GM18870 (cell line): ENCODE measurements at regions not wholly inside any gene's neighbourhood (a gene's known extent, or its start where the extent isn't known, plus 50 kb on each side); places are given as distances from the start of the nearest gene placed in this dataset.

Source experiments
- ATAC-seq: cut with Tn5 transposase; IDR thresholded peaks from one replicate; pipeline ENCODE4 v1.9.1; 2021; ENCODE audit warnings: moderate library complexity; ENCODE audit not compliant: unreplicated experiment

DNA sequence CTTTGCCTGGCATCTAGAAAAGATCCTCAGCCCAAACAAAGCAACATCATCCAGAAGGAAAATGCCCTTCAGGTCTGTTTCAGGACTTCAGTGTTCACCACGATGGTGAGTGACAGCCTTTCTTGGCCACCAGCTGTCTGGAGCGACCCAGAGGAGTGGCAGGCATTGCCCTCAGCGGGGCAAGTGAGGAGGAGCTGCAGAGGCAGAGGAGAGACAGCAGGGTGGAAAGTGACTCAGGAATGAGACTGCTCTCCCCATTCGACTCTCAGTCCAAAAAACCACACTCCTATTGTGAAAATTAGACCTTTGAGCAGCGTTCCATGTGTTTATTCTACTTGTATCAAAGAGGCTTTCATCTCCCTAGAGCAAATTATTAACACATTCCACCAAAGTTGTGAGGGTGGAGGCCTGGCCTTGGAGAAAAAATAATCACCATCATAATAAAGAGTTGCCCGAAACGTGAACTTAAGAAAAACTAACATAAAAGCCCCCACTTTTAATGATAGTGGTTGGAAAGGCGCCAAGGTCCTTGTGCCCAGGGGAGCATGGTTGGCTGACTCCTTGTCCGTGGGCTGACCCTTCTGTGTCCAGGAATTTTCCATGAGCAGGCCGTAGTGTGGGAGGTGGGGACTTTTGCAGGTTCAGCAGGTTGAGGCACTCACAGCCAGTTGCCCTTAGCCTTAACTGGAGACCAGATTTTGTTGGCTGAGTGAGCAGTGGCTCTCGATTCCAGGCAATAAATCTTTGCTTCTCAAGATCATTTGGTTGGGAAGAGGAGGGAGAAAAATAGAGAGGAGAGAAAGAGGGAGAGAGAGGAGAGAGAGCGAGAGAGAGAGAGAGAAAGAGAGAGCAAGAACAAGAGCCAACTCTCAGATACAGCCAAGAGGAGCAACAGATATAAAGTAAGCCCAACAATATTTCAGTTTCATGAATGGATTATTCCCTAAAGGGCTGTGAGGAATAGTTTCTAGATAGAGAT lies 125.9 kb upstream of the ANKRD55 start:
- ATAC-seq, result no peak

DNA sequence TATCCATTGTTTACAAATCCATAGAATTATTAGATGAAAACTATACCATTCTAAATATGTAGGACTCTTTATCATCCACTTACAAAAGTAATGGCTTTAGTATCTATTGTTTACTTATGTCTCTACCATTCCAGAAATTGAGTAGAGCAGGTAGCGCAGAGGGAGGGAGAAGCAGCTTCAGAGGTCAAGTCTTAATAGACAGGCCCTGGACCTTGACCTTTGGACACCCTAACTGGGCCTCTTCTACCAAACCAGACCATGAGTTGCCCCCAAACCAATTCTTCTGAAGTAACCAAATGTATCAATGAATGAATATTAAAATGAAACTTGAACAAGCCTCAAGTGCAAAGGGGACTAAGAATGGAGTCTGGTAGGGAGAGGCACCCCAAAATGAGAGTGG lies 124.9 kb upstream of the ANKRD55 start:
- ATAC-seq, result no peak

DNA sequence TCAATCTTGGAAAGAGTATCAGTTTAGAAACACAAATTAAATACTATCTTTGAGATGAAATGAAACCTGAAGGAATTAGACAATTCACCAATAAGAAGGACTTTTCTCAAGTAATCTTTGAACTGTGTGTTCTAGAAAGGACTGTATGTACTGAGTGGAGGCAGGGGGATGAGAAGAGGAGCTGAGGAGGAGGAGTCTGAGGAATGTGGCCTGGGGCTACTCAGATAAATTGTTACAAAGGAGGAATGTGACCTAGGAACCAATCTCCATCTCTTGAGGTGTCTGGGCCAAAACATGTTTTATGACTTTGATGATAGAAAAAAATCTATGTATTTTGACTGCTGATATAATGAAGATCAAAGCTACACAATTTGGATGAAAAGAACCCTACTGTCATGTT lies 124.3 kb upstream of the ANKRD55 start:
- ATAC-seq, result no peak

DNA sequence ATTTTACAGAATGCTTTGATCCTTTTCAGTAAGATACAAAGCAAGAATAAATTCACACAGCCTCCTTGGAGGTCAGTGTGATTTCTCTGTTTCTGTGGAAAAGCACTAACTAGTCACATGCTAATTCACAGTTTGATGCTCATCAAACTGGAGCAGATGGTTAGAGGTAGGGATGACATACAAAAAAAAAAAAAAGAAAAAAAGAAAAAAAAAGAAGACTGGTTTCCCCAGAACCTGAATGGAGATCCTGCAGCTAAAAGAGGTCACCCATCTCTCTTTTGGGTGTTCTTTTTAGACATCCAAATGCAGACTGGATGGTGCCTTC lies 123.7 kb upstream of the ANKRD55 start:
- ATAC-seq, result no peak

DNA sequence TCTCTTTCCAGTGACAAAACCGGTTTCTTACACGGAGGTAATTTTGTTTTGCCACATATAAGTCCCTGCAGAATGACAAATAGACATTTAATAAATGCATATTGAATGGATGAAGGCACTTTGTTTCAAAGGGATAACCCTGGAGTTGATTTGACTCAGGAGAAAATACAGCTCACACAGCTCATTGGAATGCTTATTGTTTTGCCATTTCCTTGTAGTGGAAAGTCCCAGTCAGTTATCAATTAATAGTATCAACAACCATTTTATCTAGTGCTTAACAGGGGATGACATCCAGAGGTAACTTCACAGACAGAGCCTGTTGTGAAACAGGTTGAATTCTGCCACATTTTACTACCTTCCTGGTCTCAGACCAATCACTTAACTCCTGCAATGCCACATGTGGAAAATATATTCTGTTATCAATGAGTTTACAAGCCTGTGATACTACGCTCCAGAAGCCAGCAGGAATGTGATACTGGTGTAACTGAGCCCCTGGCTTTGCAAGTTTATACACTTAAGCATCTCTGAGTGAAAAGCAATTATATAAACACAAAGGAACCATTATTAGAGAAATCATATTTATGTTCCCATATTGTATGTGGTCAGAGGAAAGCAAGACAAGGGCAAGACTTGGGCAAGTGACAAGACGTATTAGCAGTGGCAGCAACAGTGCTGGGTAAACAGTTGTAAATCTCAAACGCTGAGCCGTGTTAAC lies 123.1 kb upstream of the ANKRD55 start:
- ATAC-seq, result no peak

DNA sequence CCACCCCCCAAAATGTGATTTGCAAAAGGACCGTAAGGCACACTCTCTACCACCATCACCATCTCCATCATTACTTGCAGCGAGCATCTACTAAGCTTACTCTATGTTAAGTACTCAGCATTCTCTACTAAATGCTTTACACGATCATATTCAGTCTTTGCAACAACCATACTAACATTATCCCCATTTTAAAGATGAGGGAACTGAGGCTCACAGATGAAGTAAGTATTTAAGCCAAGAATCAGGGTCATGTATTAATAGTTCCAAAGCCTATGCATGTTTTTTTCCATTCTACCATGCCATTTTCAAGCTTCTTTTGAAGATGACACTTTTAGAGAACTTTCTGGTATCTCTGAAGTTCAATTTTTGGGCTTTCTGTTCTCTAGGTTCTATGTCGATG lies 121.7 kb upstream of the ANKRD55 start:
- no peak for ATAC-seq

DNA sequence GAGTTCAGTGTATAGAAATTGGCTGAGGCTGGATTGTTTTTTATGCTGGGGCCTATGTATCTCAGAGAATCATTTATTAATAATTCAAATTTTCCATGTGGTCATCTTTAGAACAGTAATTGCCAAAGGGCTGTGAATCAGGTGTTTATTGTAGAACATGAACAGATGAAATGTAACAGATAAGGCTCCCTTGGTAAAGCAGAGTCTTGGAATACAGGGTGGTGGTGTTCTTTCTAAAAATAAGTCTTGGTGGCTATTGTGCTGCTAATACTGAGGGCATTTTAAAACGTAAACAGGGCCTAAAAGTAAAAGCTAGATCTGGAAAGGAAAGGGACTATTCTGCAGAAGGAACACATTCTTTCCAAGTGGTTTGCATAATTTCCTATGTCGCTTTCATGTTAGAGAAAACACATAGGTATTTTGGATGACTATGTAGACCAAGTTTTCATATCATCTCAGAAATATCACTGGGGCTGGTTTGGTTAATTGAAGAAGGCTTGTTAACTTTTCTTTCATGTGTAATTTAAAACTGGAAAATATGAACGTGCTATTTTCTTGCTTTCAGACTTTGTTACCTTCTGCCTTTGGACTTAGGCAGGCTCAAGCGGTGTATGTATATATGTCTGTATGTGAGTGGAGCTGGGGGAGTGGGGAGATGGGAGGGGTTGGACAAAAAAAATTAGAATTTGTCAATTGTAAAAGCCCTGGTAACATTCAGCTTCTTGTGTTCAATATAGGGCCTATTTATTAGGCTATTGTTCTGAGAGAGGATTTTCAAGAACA lies 119.9 kb upstream of the ANKRD55 start:
- no peak for ATAC-seq

DNA sequence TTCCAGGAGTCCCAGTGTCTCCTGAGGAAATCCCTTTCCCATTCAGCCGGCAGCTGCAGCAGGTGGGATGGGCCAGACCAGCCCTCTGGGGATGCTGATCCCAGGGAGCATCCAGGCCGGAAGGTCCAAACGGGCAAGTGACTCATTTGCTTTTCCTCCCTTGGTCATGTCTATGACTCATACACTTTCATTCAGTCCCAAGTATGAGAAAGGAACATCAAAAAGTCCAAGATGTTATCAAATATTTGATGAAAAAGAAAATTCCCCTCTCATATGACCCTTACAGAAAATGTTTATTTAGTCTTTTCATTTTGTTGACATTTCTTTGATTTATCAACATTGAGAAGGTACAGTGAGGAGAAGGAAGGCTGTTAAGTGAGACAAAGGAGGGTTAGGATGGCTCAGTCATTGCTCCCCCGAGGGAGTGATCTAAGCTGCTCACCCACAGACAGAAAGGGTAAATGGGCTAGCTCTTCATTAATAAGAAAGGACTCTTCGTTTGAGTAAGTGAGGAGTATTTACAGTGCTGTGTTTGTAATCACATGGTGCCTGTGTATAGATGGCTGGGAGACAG lies 117.6 kb upstream of the ANKRD55 start:
- ATAC-seq, result no peak

DNA sequence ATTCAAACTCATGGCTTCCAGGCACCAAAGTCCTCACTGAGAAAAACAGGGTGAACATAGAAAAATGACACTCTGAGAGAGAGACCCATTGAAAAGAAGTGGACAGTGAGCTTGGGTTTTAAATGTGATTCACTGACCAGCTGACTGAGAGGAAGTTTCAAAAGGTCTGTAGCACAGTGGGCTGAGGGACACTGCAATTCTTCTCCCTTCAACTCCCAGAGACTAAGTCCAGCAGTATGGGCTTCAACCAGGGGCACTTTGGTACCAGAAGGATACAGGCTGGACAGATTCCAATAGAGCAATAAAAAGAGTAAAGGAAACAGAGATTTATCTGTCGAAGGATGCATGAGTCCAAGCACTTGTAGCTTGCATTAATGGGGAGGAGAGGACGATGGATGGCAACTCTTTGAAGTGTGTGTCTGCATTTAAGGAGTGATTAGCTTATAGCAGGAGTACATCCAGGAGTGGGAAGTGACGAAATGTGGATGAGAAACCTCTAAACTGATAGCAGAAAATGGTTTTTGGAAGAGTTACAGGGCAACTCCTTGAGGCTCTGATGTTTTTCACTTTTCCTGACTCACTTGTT lies 117.0 kb upstream of the ANKRD55 start:
- no peak for ATAC-seq

DNA sequence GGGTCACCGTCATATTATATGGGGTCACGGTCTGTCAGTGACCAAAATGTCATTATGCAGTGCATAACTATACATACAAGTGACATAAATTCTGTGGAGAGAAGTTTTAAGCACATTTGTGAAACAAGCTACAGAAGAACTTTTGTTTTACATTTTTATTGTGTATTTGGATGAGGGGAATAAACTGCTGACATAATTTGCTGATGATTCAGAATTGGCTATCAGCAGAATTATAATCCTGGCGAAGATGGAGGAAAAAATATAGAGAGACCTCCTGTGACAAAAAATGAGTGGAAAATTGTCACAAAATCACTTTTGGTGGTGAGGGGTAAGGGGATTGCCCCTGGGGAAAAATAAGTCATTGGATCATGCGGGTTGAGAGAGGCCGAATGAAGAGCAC lies 116.3 kb upstream of the ANKRD55 start:
- no peak for ATAC-seq

DNA sequence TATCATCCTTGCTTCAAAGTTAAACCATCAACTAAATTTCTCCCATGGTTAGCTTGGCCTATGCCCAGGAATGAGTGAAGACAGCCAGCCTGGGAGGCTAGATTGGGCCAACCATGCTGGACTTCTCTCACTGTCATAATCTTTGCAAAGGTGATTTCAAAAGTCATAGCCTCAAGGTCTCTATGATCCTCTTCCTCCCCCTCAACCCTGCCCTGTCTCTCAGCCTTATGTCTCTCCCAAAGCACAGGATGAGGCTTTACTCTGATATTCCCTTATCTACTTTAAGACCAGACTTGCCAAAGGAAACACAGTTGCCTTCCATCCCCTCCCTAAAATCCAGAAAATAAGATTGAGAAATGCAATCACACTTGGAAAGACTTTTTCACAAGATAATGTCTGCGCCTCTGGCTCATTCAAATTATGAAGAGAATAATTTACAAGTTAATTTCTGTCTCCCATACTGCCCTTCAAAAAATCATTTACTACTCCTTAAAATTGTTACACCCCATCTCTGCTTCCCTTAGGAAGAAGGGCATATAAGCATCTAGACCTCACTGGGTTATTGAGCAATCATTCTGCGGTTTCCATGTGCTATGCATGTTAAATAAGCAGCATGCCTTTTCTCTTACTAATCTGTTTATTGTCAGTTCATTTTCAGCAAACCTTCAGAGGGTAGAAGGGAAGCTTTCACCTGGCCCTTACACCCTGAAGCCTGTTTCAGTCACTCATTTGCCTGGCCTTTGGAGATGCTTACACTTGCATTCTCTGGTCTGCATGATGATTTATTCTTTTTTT lies 113.8 kb upstream of the ANKRD55 start:
- ATAC-seq, result no peak

DNA sequence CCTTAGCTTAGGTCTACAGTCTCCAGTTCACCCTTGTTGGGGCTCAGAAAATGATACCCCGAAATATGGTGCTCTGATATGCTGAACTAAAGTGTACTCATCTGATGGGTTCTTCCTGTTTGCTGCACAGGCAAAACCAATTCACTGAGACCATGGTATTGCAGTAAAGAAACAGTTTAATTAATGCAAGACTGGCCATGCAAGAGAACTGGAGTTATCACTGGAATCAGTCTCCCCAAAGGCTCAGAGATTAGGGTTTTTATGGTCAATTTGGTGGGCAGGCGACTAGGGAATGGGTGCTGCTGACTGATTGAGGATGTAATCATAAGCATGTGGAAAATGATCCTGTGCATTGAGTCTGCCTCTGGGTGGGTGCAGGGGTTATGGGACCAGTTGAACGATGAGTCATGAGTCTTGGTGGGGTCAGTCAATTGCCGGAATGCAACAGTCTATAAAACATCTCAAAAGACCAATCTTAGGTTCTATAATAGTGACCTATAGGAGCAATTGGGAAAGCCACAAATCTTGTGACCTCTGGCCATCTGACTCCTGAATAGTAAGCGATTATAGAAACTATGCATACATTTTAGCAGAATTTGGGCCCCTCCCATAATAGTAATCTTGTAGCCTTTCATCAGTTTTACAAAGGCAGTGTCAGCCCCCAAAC lies 113.0 kb upstream of the ANKRD55 start:
- no peak for ATAC-seq

DNA sequence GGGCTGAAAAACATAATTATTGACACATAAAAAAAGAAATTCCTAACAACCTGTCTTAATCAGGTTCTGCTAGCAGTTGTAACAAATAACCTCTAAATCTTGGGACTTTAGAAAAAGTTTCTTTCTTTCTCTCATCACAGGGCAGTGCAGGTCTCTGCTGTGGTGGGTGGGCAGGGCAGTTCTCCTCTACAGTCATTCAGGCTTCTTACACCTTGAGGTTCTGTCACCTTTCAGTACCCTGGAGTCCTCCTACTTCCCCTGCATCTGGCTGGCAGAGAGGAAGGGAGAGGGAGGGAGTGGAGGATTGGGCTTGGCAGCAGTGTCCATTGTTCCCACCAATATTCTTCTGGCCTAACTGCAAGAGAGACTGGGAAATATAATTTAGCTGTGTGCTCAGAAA lies 112.2 kb upstream of the ANKRD55 start:
- ATAC-seq, result no peak

DNA sequence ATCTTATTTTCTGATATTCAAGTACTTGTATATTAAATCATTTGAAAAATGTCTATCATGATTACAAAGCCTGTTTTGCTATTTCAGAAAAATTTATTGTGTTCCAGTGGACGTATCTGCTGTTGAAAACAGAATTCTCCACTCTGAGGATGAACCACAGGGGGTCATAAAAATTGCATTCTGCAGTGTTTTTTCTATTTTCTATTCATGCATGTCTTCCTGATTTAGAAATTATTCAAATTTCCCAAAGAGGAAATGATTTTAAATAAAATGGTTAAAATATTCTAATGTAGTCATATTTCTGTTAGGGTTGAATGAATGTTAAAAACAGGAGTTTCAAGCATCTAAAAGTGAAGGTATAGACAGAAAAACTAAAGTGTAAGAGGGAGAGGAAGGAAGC lies 111.5 kb upstream of the ANKRD55 start:
- no peak for ATAC-seq

DNA sequence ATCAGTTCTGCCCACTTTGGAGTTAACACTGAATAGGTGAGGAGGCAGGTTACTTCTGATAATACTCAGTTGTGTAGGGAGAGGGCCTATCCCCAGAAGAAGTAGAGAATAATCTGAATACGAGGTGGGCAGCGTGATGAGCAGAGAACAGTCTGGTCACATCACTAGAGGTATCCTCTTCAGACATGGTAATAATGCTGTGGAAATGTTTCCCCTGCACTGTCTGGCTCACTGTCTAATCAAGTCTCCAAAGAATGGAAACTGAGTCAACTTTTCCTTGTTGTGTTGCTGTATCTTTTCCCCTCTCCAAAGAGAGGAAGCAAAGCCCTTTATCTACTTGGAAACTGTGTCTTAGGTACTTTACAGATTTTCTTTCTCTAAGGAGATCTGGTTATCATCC lies 110.9 kb upstream of the ANKRD55 start:
- ATAC-seq, result no peak

DNA sequence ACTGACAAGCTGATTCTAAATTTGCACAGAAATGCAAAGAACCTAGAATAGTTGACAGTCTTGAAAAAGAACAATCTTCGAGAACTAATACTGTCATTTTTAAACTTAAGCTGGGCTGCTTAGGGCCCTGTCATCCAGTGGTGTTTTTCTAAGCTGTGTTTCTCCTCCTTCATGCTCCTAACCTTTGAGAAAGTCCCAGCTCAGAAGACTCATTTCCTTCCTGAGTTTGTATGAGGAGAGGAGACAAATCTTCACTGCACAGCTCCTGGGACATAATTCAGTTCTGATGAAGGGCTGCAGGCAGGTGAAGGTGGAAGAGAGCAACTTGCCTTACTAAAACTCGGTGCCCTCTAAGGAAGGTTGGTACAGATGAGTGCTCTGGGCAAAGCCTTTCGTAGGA lies 109.5 kb upstream of the ANKRD55 start:
- no peak for ATAC-seq

DNA sequence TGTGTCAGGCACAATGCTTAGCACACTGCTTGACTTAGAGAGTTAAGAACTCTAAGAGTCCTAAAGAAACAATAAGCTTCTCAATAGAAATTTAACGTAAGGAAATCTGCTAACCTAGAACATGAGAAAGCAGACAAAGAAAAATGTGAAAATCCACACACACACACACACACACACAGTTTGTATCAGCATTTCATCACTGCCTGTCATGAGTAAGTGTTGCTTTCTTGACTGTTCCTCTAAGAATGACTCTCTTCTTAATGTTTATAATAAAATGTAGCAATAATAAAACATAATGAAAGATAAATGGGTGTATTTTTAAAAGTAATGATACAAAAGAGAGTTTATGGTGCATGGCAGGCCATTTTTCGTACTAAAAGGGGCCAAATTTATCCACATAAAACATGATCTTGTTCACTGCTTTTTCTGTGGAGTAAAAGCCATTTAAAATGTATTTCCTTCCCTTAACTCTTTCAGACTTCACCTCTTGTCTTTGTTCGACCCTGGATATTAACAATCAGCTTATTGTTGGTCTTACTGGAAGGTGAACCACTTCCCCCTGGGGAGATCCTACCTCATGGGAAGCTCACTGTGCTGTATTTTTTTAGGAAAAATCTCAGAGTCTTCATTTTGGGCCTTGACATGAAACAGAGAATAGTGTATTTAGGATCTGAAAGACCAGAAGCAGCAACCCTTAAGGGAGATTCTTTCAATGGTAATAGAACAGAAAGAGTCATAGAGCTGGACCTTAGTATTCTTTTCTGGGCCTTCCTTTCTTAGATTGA lies 107.3 kb upstream of the ANKRD55 start:
- ATAC-seq, result no peak

DNA sequence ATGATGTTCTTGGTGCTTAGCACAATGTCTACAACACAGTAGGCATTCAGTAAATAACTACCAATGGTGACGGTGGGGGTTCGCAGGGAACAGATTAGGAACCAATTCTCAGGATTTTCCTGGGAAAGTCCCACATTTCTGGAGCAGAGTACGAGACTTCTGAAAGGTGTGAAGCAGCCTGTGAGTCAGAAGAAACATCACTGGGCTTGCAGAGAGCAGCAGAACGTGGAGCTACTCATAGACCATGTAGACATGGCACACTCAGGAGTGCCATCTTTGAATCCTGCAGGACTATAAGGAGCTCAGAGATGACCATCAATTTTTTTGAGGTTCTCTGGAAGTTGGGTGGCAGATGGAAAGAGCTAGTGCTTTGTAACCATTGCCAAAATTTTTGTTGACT lies 106.6 kb upstream of the ANKRD55 start:
- ATAC-seq, result no peak
